ENCODE measurements at regions not wholly inside any gene's neighbourhood (a gene's known extent, or its start where the extent isn't known, plus 50 kb on each side); places are given as distances from the start of the nearest gene placed in this dataset.
"Not testable (repeated sequence)": the region's sequence is repeated elsewhere in the genome, so short reads cannot be mapped to it uniquely, and the experiment has no call there.

DNA sequence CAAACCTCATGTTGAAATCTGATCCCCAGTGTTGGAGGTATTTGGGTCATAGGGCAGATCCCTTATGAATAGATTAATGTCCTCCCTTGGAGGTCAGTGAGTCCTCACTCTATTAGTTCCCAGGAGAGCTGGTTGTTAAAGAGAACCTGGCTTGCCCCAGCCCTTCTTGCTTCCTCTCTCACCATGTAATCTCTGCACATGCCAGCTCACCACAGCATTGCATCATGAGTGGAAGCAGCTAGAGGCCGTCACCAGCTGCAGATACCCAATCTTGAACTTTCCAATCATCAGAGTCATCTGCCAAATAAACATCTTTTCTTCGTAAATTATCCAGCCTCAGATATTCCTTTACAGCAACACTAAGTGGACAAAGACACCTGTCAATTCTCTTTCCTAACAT is 161.8 kb upstream of the IGF1 start:
- TF ChIP-seq CTCF (IDR thresholded peaks at IDR 0.05): no peak
- TF ChIP-seq ZFX (IDR thresholded peaks at IDR 0.05; ENCODE audit: borderline replicate concordance): no peak
- H3K27ac ChIP-seq: no peak overlapping the region

DNA sequence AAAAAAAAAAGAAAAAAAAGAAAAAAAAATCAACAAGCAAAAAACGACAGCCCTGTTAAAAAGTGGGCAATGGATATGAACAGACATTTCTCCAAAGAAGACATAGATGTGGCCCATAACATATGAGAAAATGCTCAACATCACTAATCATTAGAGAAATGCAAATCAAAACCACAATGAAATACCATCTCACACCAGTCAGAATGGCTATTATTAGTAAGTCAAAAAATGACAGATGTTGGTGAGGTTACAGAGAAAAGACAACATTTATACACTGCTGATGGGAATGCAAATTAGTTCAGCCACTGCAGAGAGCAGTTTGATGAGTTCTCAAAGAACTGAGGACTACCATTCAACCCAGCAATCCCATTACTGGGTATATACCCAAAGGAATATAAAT is 160.3 kb upstream of the IGF1 start:
- H3K27ac ChIP-seq: not testable (repeated sequence)

DNA sequence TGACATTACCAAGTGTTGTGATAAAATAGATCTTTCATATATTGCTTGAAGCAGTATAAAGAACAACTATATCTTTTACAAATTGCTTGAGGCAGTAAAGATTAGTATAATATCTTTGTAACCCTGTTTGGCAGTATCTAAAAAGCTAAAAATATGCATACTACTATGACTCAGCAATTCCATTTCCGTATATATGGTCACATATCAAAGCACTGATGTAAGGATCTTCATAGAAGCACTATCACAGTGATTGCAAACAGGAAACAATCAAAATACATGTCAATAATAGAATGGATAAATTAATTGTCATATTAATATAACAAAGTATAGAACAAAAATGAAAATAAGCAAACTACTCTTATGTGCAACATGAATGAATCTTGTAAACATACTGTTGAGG is 158.4 kb upstream of the IGF1 start:
- no peak for TF ChIP-seq CTCF (IDR thresholded peaks at IDR 0.05)
- H3K27ac ChIP-seq: no peak overlapping the region

DNA sequence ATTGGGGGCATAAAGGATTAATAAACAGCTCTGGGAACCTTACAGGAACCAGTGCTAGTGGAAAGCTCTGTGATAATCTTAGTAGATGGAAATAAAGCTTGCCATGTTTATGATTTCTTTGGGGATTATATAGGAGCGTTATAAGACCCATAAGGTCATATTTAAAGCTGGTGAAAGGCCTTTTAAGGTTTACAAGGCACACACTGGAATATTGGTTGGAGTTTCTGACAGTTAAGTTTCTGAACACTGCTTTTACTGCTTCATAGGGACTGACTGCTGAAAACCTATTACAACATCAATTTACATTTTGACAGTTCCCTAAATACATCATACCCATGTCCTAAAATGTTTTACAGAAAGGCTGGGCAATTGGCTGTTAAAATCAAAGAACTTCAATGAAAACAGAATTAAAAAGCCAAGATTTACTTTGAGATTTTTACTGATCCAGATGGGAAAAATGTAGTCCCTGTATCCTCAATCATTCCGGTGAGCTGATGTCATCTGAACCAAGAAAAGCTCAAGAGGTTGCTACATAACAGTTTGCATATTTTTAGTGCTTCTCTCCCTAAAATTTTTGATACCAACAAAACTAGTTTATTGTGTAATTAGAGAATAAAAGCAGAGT is 153.7 kb upstream of the IGF1 start:
- H3K27ac ChIP-seq: no peak overlapping the region
- TF ChIP-seq ZFX (IDR thresholded peaks at IDR 0.05; ENCODE audit: borderline replicate concordance): no peak
- TF ChIP-seq CTCF (IDR thresholded peaks at IDR 0.05): no peak

- no peak overlapping the region for H3K27ac ChIP-seq
- no peak for TF ChIP-seq CTCF (IDR thresholded peaks at IDR 0.05)
- no peak for TF ChIP-seq ZFX (IDR thresholded peaks at IDR 0.05; ENCODE audit: borderline replicate concordance)
Observed at GRCh38 chr12:102631274-102631673, 150.9 kb upstream of the IGF1 start.

GRCh38 chr12:102629262-102629888 is 149.0 kb upstream of the IGF1 start:
- H3K27ac ChIP-seq: no peak overlapping the region
- TF ChIP-seq ZFX (IDR thresholded peaks at IDR 0.05; ENCODE audit: borderline replicate concordance): no peak
- TF ChIP-seq CTCF (IDR thresholded peaks at IDR 0.05): no peak

DNA sequence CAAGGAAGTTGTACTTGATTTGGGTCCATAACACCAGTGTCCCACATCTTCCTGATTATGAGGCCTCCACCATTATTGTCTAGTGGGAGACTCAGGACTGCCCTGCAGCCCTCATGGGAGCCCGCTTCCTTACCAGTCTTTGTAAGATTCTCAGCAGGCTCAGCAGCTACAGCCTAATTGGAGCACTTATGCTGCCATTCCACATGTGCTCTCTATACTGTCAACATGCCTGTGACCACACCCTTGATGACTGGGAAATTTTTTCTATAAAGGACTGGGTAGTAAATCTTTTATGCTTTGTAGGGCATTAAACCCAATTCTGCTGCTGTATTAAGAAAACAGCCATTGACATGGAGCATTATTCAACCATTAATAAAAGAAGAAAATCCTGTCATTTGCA is 145.5 kb upstream of the IGF1 start:
- TF ChIP-seq CTCF (IDR thresholded peaks at IDR 0.05): no peak
- no peak for TF ChIP-seq ZFX (IDR thresholded peaks at IDR 0.05; ENCODE audit: borderline replicate concordance)
- H3K27ac ChIP-seq: no peak overlapping the region

DNA sequence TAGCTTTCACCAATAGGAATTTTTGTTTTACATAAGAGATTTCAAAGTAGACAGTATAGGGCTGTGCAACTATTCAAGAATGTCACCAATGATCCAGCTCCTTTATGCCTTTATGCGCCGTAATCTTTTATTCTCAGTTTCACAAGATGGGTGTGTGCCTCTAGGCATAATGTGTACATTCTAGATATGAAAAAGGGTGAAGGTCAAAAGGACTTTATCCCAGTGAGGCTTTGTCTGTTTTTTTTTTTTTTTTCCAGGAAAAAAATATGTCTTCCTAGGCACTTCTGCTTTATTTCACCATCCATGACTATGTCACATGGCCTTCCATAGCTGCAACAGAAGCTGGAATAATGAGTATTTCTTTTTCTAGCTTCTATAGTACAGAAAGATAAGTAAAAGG is 142.3 kb upstream of the IGF1 start:
- H3K27ac ChIP-seq: no peak overlapping the region
- TF ChIP-seq ZFX (IDR thresholded peaks at IDR 0.05; ENCODE audit: borderline replicate concordance) (no peak), CTCF (IDR thresholded peaks at IDR 0.05) (no peak)
